ENCODE measurements at regions not wholly inside any gene's neighbourhood (a gene's known extent, or its start where the extent isn't known, plus 50 kb on each side); places are given as distances from the start of the nearest gene placed in this dataset.

DNA sequence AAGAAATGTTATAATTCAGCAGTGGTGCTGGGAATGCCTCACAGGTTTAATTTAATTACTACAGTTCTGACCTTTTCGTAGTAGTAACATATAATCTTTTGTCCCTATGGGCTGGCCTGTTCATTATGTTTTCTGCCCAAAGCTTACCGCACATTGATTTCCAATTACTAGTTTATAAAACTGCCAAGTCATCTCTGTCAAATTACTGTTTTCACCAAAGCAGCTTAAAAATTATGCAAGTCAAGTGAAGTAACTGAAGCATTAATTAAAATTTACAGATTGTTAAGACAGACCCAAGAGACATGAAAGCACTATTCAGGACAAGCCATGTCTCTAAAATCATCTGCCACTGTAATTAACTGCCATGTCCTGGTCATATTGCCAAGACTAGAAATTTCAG is 93.9 kb upstream of the FTMT start:
- BruUV-seq (replicated peaks), result no TSS peak
- Histone ChIP-seq H2AFZ (ENCODE audit: low read depth, low read length, poor library complexity, severe bottlenecking) (no peak overlapping the region), H4K20me1 (ENCODE audit: insufficient read depth) (no peaks in the 10 kb centered on the region), H3K4me1 (ENCODE audit: control insufficient read depth in 1 of 2, insufficient read depth in 2 of 2, low read length in 2 of 2) (no peaks in the 10 kb centered on the region), H3K27ac (ENCODE audit: low read depth, low read length) (no peak overlapping the region), H3K4me3 (replicated peaks in 1 of 2; ENCODE audit: low read depth in 1 of 2, low read length in 2 of 2) (no peak overlapping the region), H3K9ac (ENCODE audit: low read length) (no peak overlapping the region), H3K9me3 (ENCODE audit: control insufficient read depth in 1 of 2, insufficient read depth in 1 of 2, low read depth in 1 of 2, low read length in 2 of 2) (no peaks in the 10 kb centered on the region), H3K36me3 (ENCODE audit: control insufficient read depth in 1 of 2, insufficient read depth in 2 of 2, low read length in 2 of 2) (no peaks in the 10 kb centered on the region), H3K9me2 (ENCODE audit: insufficient read depth) (no peaks in the 10 kb centered on the region), H3K79me2 (ENCODE audit: insufficient read depth, low read length) (no peaks in the 10 kb centered on the region), H3K27me3 (ENCODE audit: insufficient read depth, low read length) (no peaks in the 10 kb centered on the region), H3K4me2 (ENCODE audit: low read length) (no peak overlapping the region)
- TF ChIP-seq ZFX (IDR thresholded peaks at IDR 0.05) (no peak), RAD21 (IDR thresholded peaks at IDR 0.05; ENCODE audit: low read depth) (no peak), FOSL1 (IDR thresholded peaks at IDR 0.05; ENCODE audit: low read depth) (no peak), POLR2AphosphoS5 (IDR thresholded peaks at IDR 0.05; ENCODE audit: low read depth, low read length) (no peak), EGR1 (IDR thresholded peaks at IDR 0.05; ENCODE audit: low read depth) (no peak), SIN3A (IDR thresholded peaks at IDR 0.05; ENCODE audit: low read depth) (no peak), EZH2phosphoT487 (IDR thresholded peaks at IDR 0.05; ENCODE audit: borderline replicate concordance) (no peak), ELF1 (IDR thresholded peaks at IDR 0.05; ENCODE audit: borderline replicate concordance, low read depth) (no peak), SP1 (IDR thresholded peaks at IDR 0.05; ENCODE audit: low read depth) (no peak)
- TF ChIP-seq, protein P1, sequence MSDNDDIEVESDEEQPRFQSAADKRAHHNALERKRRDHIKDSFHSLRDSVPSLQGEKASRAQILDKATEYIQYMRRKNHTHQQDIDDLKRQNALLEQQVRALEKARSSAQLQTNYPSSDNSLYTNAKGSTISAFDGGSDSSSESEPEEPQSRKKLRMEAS (IDR thresholded peaks at IDR 0.05), result no peak
- TF ChIP-seq, protein P2, sequence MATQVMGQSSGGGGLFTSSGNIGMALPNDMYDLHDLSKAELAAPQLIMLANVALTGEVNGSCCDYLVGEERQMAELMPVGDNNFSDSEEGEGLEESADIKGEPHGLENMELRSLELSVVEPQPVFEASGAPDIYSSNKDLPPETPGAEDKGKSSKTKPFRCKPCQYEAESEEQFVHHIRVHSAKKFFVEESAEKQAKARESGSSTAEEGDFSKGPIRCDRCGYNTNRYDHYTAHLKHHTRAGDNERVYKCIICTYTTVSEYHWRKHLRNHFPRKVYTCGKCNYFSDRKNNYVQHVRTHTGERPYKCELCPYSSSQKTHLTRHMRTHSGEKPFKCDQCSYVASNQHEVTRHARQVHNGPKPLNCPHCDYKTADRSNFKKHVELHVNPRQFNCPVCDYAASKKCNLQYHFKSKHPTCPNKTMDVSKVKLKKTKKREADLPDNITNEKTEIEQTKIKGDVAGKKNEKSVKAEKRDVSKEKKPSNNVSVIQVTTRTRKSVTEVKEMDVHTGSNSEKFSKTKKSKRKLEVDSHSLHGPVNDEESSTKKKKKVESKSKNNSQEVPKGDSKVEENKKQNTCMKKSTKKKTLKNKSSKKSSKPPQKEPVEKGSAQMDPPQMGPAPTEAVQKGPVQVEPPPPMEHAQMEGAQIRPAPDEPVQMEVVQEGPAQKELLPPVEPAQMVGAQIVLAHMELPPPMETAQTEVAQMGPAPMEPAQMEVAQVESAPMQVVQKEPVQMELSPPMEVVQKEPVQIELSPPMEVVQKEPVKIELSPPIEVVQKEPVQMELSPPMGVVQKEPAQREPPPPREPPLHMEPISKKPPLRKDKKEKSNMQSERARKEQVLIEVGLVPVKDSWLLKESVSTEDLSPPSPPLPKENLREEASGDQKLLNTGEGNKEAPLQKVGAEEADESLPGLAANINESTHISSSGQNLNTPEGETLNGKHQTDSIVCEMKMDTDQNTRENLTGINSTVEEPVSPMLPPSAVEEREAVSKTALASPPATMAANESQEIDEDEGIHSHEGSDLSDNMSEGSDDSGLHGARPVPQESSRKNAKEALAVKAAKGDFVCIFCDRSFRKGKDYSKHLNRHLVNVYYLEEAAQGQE (IDR thresholded peaks at IDR 0.05; ENCODE audit: low read depth), result no peak
- TF ChIP-seq, protein P3, sequence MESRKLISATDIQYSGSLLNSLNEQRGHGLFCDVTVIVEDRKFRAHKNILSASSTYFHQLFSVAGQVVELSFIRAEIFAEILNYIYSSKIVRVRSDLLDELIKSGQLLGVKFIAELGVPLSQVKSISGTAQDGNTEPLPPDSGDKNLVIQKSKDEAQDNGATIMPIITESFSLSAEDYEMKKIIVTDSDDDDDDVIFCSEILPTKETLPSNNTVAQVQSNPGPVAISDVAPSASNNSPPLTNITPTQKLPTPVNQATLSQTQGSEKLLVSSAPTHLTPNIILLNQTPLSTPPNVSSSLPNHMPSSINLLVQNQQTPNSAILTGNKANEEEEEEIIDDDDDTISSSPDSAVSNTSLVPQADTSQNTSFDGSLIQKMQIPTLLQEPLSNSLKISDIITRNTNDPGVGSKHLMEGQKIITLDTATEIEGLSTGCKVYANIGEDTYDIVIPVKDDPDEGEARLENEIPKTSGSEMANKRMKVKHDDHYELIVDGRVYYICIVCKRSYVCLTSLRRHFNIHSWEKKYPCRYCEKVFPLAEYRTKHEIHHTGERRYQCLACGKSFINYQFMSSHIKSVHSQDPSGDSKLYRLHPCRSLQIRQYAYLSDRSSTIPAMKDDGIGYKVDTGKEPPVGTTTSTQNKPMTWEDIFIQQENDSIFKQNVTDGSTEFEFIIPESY (IDR thresholded peaks at IDR 0.05; ENCODE audit: extremely low read depth, insufficient replicate concordance, low read length), result no peak
- TF ChIP-seq, protein P4, sequence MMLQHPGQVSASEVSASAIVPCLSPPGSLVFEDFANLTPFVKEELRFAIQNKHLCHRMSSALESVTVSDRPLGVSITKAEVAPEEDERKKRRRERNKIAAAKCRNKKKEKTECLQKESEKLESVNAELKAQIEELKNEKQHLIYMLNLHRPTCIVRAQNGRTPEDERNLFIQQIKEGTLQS (IDR thresholded peaks at IDR 0.05), result no peak
- POLR2A ChIA-PET, result no interaction called here
- ATAC-seq, result no peak
- CTCF ChIA-PET, result no interaction called here
- no peak for DNase-seq (ENCODE audit: low read depth, low spot score)
- RAD21 ChIA-PET (ENCODE audit: low non-redundant PET in 1 of 2, low total read pairs in 2 of 2, uncharacterized antibody in 2 of 2, unreplicated experiment in 2 of 2), result no interaction called here
- intact Hi-C loops (cut with micrococcal nuclease), result no loop called here

Data from HCT116 (cell line).